ENCODE measurements at regions not wholly inside any gene's neighbourhood (a gene's known extent, or its start where the extent isn't known, plus 50 kb on each side); places are given as distances from the start of the nearest gene placed in this dataset.
"Not testable (repeated sequence)": the region's sequence is repeated elsewhere in the genome, so short reads cannot be mapped to it uniquely, and the experiment has no call there.

DNA sequence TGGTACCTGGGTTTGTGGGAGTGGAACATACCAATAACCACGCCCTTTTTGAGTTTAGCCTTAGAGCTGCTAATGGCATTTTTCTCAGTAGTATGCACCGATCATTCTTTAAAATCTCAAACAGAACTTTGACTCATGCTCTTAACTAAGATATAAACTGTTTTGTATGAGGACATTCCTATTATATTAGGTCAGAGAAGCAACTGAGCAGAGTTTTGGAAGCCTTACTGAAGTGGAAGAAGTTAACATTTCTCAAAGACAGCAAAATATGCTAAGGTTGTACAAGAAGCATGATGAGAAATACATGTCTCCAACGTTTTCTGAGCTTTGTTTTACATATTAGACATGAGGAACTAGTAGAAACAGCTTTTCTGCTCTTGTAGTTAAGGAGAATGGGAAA lies 819.2 kb downstream of the FSCB start:
- no peak for DNase-seq

GRCh38 chr14:43677581-43677980 lies 829.5 kb downstream of the FSCB start:
- DNase-seq, result no peak

DNA sequence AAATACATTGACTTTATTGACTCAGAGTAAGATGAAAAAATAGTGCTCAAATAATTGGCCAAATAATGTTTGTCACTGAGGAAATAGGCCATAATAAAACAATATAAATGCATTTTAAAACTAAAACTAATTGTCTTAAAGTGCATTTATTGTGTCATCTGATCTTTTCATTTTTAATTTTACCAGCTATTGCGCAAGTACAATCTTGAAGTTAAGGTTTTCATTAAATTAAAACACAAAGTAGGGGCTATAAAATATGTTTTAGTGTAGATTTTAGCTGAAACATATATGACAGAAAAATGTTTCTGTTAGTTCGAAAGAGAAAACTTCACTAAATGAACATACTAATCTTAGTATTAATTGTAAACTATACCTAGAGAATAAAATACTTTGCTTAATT lies 832.8 kb downstream of the FSCB start:
- no peak for DNase-seq

DNA sequence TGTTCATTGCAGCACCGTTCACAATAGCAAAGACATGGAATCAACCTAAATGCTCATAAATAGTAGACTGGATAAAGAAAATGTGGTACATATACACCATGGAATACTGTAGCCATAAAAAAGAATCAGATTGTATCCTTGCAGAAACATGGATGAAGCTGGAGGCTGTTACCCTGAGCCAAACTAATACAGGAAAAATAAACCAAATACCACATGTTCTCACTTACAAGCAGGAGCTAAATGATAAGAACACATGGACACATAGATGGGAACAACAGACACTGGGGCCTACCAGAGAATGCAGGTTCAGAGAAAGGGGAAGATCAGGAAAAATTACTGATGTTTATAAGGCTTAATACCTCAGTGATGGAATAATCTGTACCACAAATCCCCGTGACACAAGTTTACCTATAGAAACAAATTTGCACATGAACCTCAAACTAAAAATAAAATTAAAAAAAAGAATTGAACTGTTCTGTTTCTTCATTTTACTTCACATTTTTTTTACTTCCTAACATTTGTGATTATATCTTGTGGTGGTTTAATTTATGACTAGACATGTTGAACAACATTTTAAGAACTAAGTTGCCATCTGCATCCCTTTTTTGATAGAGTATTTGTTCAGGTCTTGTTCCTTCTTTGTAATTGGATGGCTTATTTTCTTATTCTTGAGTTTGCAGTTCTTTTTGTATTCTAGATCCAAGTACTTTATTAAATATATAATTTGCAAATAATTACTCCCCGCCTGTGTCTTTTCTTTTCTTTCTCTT lies 835.2 kb downstream of the FSCB start:
- DNase-seq, result no peak

- DNase-seq, result no peak
Measured at GRCh38 chr14:43669355-43669754, 837.7 kb downstream of the FSCB start.

GRCh38 chr14:43665570-43666267 lies 841.4 kb downstream of the FSCB start:
- no peak for DNase-seq

DNA sequence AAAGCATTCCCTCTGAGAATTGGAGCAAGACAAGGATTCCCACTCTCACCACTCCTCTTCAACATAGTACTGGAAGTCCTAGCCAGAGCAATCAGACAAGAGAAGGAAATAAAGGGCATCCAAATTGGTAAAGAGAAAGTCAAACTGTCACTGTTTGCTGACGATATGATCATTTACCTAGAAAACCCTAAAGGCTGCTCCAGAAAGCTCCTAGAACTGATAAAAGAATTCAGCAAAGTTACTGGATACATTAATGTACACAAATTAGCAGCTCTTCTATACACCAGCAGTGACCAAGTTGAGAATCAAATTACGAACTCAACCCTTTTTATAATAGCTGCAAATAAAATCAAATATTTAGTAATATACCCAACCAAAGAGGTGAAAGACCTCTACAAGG lies 851.9 kb downstream of the FSCB start:
- DNase-seq, result not testable (repeated sequence)

GRCh38 chr14:43651896-43652295 lies 855.2 kb downstream of the FSCB start:
- no peak for DNase-seq

DNA sequence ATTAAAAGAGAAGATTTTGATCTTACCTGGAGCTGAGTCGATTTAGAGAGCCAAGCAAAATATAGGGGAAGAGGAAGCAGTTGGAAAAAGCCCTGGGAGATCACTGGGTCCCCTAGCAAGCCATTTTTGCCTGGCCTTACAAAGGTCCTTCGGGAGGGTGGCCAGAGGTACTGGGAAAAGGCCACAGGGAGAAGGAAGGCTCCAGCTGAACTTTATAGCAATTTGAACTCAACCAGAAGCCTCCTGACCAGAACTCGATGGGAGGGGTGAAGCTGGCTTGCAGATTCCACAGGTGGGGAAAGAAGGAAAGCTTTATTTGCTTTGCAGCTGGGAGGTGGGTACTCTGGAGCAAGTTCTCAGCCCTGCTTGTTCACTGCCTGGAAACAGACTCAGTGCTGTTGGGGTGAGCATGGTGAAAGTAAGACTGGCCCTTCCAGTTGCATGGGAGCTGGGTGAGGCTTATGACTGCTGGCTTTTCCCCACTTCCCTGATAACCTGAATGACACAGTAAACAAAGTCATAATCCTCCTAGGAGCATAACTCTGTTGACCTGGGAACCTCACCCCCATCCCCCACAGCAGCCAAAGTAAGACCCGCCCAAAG lies 855.8 kb downstream of the FSCB start:
- DNase-seq, result no peak

DNA sequence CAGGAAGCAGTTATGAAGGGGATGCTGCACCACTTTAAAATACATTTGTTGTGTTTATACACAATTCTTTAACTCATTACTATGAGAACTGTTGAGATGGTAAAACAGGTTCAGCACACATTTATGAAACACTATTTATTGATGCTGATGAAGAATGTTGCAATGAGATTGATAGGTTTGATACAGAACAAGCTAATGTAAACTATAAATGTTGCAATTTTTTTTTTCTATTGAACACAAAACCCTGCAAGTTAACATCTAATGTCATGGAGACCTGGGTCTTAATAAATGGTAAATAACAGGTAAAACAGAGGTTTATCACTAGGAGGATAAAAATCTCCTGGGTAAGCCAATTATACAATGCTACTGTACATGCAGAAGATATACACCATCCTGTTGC lies 857.6 kb downstream of the FSCB start:
- DNase-seq, result no peak

DNA sequence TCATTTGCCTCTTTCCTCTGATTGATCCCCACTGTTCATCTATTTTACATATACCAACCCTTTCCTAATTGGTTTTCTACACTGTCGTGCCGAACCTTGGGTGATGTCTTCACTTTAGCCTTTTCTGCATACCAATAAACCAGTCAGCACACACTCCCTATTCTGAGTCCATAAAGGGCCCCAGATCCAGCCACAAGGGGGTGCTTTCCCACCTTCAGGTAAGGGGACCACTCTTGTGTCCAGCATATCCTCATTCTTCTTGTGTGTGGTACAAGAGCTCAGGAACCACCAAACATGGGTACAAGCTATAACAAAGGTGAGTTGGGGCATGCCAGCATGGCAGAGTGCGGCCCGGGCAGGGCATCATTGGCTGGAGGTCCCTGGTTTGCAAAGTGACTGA lies 859.8 kb downstream of the FSCB start:
- no peak for DNase-seq

GRCh38 chr14:43640718-43641267 lies 866.3 kb downstream of the FSCB start:
- no peak for DNase-seq

DNA sequence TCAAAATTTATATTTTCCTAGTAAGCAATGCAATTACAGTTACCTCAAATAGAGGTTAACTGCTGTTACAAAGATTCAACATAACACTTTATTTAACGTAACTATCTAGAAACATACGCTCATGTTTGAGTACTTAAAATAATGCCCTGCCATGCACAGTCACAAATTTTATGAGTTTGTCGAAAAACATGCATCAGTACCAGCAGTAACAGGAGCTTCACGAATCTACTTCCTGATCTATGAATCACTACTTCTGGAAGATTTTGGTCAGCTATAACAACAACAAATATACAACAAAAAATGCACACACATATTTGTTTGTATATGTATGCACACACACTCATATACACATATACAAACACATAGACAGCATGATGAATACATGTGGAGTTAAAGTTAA lies 881.8 kb downstream of the FSCB start:
- no peak for DNase-seq

DNA sequence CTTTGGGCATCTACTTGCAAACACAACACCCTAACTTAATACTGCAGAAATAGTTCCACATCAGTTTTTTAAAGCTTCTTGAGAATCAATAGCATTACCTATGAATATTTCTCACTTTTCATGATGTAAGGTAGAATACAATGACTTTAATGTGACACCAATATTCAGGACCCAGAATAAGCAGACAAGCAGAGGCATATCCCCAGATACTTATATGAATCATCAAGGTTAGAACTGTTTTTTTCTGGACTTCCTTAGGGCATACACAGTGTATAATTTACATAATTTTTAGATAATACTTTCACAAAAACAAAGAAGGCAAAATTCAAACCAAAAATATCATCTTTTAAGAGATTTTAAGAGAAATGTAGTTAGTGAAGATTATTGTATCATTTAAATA lies 885.8 kb downstream of the FSCB start:
- no peak for DNase-seq

DNA sequence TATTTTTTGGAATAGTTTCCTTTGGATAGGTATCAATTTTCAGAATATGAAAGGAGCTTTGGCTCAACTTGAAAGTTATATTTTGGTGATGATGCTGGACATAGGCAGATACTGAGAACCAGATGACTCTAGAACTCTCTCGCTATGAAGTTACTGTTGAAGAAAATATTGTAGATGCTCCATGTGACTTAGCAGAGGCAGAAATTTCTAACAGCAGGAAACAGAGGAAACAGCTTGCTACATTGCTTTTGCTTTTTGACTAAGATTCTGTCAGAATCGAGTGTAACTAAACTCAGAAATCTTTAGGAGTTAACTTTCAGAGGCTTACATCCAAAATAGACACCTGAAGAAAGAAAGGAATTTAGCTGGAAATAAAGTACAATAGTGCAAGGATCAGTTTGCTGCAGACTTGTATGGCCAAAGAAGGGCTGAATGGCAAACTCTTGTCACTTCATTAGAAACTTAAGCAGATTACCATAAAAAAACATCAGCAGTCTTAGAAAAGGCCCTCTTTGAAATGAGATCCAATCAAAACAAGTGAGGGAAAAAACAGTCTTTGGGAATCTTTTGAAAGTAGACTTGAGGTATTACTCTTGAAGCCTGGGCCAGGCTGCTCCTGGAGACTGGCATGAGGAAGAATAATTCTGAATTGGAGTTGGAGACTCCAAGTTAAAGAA lies 911.8 kb downstream of the FSCB start:
- DNase-seq, result no peak

- DNase-seq, result no peak
Measured at GRCh38 chr14:43591776-43592175, 915.3 kb downstream of the FSCB start.

DNA sequence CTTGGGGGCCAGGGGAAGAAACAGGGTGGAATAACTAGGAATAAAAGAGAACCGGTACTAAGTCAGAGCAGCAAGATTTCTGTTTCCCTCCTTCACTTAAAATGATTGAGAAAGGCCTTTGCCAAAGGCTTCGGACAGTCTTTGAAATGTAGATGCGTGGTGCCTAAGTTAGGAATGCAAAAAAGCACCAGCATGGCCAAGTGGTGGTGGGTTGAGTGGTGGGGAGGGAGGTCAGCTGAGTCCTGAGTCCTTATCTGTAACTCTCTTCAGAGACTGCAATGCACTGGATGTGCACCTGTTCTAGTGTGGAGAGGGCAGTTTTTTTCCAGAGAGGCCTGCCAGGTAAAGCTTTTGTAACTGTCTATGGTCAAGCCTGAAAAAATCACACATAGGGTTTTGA lies 919.9 kb downstream of the FSCB start:
- no peak for DNase-seq

GRCh38 chr14:43579671-43580070 lies 927.4 kb downstream of the FSCB start:
- no peak for DNase-seq

DNA sequence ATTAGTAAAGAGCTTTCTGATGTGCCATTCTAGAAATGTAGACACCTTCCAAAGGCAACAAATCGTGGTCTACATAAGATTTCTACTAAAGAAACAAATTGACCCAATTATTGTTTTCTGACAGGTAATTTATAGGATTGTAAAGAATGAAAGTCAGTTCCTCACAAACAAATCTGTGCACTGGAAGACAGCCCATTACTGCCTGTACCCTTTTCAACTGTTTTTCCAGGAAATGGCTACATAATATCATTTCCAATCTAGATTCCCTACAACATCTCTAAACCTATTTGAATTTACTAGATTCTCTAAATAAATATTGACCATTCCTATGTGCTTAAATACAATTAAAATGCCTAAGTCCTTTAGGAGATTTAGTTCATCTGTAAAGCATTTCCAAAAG lies 939.1 kb downstream of the FSCB start:
- DNase-seq, result no peak

- no peak for DNase-seq
Measured at GRCh38 chr14:43548368-43548767, 958.7 kb downstream of the FSCB start.

GRCh38 chr14:43547596-43547995 lies 959.5 kb downstream of the FSCB start:
- not testable (repeated sequence) for DNase-seq

GRCh38 chr14:43541356-43541755 lies 965.7 kb downstream of the FSCB start:
- DNase-seq, result no peak

- no peak for DNase-seq
Measured at GRCh38 chr14:43540948-43541347, 966.1 kb downstream of the FSCB start.
